ENCODE measurements at regions not wholly inside any gene's neighbourhood (a gene's known extent, or its start where the extent isn't known, plus 50 kb on each side); places are given as distances from the start of the nearest gene placed in this dataset.
"Not testable (repeated sequence)": the region's sequence is repeated elsewhere in the genome, so short reads cannot be mapped to it uniquely, and the experiment has no call there.

- no peak for DNase-seq
These were observed 153.2 kb upstream of the RBM19 start for GRCh38 chr12:114119316-114119715.

- no peak for DNase-seq
These were observed 130.3 kb upstream of the RBM19 start for GRCh38 chr12:114096461-114096860.

DNA sequence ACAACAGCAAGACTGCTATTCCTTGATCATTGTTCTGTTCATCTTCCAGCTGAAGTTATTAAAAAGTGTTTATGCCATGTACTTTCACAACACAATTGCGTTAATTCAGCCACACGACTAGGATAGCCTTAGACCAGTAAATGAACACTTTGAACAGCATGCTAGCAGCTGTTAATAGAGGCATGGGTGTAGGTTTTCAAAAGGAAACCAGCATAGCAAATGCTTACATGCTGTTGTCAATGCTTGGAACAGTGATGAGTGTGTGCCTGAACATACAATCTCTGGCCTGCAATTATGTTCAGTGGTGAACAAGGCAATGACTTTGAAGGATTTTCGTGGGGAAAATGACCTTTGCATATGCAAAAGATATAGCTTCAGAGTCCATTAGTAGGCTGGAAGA is 127.4 kb upstream of the RBM19 start:
- no peak for DNase-seq

- no peak for DNase-seq
These were observed 126.9 kb upstream of the RBM19 start for GRCh38 chr12:114092981-114093380.

DNA sequence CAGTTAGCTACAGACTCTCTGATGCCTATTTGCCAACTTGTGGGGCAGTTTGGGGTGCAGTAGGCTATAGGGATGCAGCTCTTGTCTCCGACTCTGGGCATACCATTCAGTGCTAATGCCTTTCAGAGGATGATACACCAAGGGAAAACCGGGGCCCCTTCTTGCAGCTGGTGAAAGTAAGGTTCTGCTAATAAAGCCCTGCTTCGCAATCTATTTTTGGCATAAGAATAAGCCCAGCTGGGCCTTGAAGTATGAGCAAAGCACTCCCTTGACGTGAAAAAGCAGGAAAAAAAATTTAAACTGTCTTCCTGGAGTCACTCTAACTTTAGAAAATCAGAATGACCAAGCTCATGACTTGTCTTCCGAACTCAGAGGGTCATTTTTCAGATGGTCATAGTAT is 124.1 kb upstream of the RBM19 start:
- DNase-seq: no peak

- no peak for DNase-seq
These were observed 107.0 kb upstream of the RBM19 start for GRCh38 chr12:114073076-114073475.

DNA sequence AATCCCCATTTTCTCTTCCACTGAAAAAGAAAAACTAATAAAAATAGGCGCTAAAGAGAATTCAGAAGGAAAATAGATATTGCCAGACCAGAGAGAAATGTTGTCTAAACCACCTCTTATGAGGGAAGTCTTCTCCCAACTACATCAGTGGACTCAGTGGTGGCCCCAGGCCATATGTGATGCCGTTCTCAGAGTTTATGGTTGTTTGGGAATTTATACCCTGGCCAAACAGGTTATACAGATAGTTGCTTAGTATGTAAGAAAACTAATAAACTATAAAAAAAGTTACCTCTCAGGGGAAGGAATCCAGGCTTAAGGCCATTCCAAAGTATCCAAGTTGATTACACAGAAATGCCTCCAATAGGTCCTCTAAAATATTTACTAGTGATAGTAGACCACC is 103.4 kb upstream of the RBM19 start:
- no peak for DNase-seq

DNA sequence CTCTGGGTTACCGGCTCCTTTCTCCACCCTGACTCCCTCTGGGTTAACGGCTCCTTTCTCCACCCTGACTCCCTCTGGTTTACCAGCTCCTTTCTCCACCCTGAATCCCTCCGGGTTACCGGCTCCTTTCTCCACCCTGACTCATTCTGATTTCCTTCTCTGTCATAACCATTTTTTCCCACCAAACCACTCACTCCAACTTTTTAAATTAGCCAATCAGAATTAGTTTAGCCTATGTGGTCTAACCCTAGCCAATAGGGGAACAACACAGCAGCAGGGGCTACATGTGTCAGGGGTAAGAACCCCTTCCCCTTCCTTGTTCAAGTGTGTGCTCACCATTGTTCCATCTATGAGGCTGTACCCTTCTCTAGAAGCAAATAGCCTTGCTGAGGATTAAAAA is 98.4 kb upstream of the RBM19 start:
- no peak for DNase-seq

DNA sequence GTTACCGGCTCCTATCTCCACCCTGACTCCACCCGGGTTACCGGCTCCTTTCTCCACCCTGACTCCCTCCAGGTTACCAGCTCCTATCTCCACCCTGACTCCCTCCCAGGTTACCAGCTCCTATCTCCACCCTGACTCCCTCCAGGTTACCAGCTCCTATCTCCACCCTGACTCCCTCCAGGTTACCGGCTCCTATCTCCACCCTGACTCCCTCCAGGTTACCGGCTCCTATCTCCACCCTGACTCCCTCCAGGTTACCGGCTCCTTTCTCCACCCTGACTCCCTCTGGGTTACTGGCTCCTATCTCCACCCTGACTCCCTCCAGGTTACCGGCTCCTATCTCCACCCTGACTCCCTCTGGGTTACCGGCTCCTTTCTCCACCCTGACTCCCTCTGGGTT is 97.9 kb upstream of the RBM19 start:
- not testable (repeated sequence) for DNase-seq

- no peak for DNase-seq
These were observed 97.3 kb upstream of the RBM19 start for GRCh38 chr12:114063435-114063834.

DNA sequence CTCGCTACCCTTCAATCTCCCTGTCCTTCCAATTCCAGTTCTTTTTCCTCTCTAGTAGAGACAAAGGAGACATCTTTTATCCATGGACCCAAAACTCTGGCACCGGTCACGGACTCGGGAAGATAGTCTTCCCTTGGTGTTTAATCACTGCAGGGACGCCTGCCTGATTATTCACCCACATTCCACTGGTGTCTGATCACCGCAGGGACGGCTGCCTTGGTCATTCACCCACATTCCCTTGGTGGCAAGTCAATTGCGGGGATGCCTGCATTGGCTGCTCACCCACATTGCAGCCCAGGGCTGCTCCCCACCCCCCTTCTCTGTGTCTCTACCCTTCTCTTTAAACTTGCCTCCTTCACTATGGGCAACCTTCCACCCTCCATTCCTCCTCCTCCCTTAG is 90.2 kb upstream of the RBM19 start:
- not testable (repeated sequence) for DNase-seq

- no peak for DNase-seq
These were observed 88.9 kb upstream of the RBM19 start for GRCh38 chr12:114054982-114055381.

- DNase-seq: no peak
These were observed 80.3 kb upstream of the RBM19 start for GRCh38 chr12:114046236-114046998.

DNA sequence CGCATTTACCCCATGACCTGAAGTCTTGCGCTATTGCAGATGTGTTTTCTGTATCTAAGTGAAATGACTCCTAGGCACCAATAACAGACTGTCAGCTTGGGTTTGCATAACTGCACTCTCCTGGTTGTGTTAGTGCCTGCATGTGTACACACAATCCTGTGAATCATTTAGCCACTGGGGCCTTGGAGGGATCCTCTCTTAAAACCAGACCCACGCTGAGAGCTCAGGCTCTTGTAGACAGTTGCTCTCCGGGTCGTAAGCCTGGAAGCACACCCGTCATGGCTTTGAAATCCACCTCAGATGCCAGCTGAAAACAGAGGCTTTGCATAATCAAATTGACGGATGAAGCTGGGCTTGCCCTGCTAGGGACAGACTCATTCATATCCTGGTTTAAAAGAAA is 79.2 kb upstream of the RBM19 start:
- no peak for DNase-seq

DNA sequence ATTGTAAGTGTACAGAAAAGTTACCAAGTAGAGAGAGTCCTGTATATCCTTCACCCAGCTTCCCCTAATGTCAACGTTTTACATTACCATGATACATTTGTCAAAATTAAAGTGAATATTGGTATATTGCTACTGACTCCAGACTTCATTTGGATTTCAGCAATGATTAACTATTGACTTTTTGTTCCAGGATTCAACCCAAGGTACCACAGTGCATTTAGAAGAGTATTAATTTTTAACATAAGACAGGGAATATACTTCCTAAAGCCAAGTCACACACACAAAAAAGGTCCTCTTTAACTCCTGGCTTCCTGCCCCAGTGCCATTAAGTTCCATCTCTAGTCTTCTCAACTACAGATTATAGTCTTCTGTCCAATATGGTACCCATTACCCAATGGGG is 75.5 kb upstream of the RBM19 start:
- DNase-seq: no peak

- no peak for DNase-seq
These were observed 75.0 kb upstream of the RBM19 start for GRCh38 chr12:114041136-114041535.

DNA sequence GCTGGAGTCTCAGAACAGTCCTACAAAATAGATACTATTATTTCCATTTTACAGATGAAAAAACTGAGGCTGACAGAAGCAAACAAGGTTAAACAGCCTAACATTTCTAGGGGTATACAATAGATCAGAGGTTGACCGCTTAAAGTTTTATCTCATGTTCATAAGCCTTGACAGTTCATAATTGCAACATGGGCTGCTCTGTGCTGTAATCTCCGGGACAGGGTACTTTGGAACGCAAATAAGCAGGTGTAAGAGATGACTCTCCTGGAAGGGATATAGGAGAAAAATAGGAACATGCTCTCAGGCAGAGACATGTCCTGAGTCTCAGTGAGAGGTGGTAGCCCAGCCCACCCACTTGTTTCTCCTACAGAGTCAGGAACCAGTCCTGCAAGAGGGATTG is 72.8 kb upstream of the RBM19 start:
- no peak for DNase-seq

- no peak for DNase-seq
These were observed 66.7 kb upstream of the RBM19 start for GRCh38 chr12:114032801-114033200.

DNA sequence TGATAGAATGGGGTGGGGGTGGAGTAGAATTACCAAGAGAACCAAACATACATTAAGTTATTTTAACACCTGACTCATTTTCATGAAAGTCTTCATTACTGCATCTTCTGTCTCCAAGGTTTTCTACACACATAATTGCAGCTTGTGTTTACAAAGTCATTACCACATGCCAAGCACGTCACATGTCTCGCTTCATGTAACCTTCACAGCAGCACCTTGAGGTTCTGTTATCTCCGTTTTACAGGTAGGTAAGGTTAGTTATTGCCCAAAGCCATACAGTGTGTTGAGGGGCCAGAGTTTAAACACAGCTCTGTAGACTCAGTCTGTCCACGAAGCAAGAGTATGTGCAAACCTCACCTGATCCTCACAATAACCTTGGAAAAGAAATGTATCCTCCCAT is 64.3 kb upstream of the RBM19 start:
- DNase-seq: no peak

DNA sequence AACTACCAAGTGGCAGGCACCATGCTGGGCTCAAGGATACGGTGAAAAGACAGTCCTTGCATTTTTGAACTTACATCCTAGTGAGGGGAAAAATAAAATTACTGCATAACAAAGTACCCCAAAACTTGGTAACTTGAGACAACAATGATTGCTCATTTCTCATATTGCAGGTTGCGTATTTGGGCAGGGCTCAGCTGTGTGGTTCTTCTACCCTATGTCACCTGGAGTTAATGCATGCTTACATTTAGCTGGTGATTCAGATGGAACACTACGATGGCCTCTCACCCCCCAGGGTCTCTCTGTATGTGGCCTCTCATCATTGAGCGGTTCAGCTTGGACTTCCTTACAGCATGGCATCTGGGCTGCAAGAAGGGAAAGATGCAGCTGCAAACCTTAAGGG is 60.7 kb upstream of the RBM19 start:
- no peak for DNase-seq

- DNase-seq: no peak
These were observed 59.8 kb upstream of the RBM19 start for GRCh38 chr12:114025935-114026334.

GRCh38 chr12:114022081-114022480 is 56.0 kb upstream of the RBM19 start:
- not testable (repeated sequence) for DNase-seq

GRCh38 chr12:114018669-114019068 is 52.5 kb upstream of the RBM19 start:
- no peak for DNase-seq

Measured in suppressor macrophage treated with lipopolysaccharide for 1 hour (primary cell).